Astrocyte (in vitro differentiated cells and primary cell): ENCODE measurements at regions not wholly inside any gene's neighbourhood (a gene's known extent, or its start where the extent isn't known, plus 50 kb on each side); places are given as distances from the start of the nearest gene placed in this dataset.

Source experiments
- DNase-seq: peaks from one replicate; pipeline ENCODE4 v3.0.0-alpha.2; 2010; ENCODE audit warnings: low read depth
- FAIRE-seq: peaks from 2 replicates; lab custom pipeline; 2011; peaks lifted over from hg19 to GRCh38; lab: Jason Lieb, UNC
- H2AFZ ChIP-seq: 2 replicates; pipeline ENCODE4 v1.6.0; 2012; ENCODE audit warnings: low read depth, low read length, inconsistent platforms
- H3K27ac ChIP-seq: 2 replicates; pipeline ENCODE4 v1.5.1; 2011; ENCODE audit warnings: low read depth, low read length, inconsistent platforms
- H3K27me3 ChIP-seq: 2 replicates; pipeline ENCODE4 v1.6.0; 2011; ENCODE audit warnings: low read length, inconsistent platforms; ENCODE audit not compliant: insufficient read depth
- H3K36me3 ChIP-seq: 2 replicates; pipeline ENCODE4 v1.5.1; 2011; ENCODE audit warnings: low read length, inconsistent platforms; ENCODE audit not compliant: insufficient read depth
- H3K4me1 ChIP-seq: 2 replicates; pipeline ENCODE4 v1.5.1; 2011; ENCODE audit warnings: low read length, inconsistent platforms; ENCODE audit not compliant: insufficient read depth
- H3K4me2 ChIP-seq: 2 replicates; pipeline ENCODE4 v1.6.0; 2012; ENCODE audit warnings: low read length, inconsistent platforms
- H3K4me3 ChIP-seq: 2 replicates; pipeline ENCODE4 v1.5.1; 2011; ENCODE audit warnings: low read depth, mild to moderate bottlenecking, low read length, inconsistent platforms; ENCODE audit not compliant: insufficient read depth
- H3K79me2 ChIP-seq: 2 replicates; pipeline ENCODE4 v1.6.0; 2012; ENCODE audit warnings: mild to moderate bottlenecking, low read length, inconsistent platforms; ENCODE audit not compliant: insufficient read depth
- H3K9ac ChIP-seq: 2 replicates; pipeline ENCODE4 v1.6.0; 2012; ENCODE audit warnings: mild to moderate bottlenecking, low read length, inconsistent platforms
- H3K9me3 ChIP-seq: 2 replicates; pipeline ENCODE4 v1.5.1; 2012; ENCODE audit warnings: low read depth, mild to moderate bottlenecking, low read length, inconsistent platforms; ENCODE audit not compliant: insufficient read depth
- H4K20me1 ChIP-seq: 2 replicates; pipeline ENCODE4 v1.6.0; 2012; ENCODE audit warnings: low read length, inconsistent platforms; ENCODE audit not compliant: insufficient read depth
- H3K27ac Mint-ChIP-seq: one replicate; pipeline ENCODE4 v1.8.0; 2021; ENCODE audit warnings: mild to moderate bottlenecking, mixed read lengths; ENCODE audit not compliant: unreplicated experiment
- H3K27me3 Mint-ChIP-seq: one replicate; pipeline ENCODE4 v1.8.0; 2021; ENCODE audit warnings: low read depth, mixed read lengths; ENCODE audit not compliant: unreplicated experiment
- H3K36me3 Mint-ChIP-seq: one replicate; pipeline ENCODE4 v1.8.0; 2021; ENCODE audit warnings: low read depth, mixed read lengths; ENCODE audit not compliant: unreplicated experiment
- H3K4me1 Mint-ChIP-seq: one replicate; pipeline ENCODE4 v1.8.0; 2021; ENCODE audit warnings: low read depth, mixed read lengths; ENCODE audit not compliant: unreplicated experiment
- H3K4me3 Mint-ChIP-seq: one replicate; pipeline ENCODE4 v1.8.0; 2021; ENCODE audit warnings: mild to moderate bottlenecking, moderate library complexity, mixed read lengths; ENCODE audit not compliant: unreplicated experiment
- H3K9me3 Mint-ChIP-seq: one replicate; pipeline ENCODE4 v1.8.0; 2021; ENCODE audit warnings: mild to moderate bottlenecking, mixed read lengths; ENCODE audit not compliant: unreplicated experiment
- CTCF ChIP-seq: IDR thresholded peaks from 2 replicates; pipeline ENCODE4 v1.5.1; 2011; ENCODE audit warnings: low read depth, mild to moderate bottlenecking, inconsistent platforms, low read length, moderate library complexity; ENCODE audit not compliant: insufficient read depth
- EZH2 ChIP-seq: IDR thresholded peaks from 2 replicates; pipeline ENCODE4 v1.6.1; 2012; ENCODE audit warnings: mild to moderate bottlenecking, low read length, inconsistent platforms; ENCODE audit not compliant: insufficient read depth

- DNase-seq (no peak), FAIRE-seq (no peak)
- Mint-ChIP-seq H3K4me3 (no peak overlapping the region), H3K27ac (no peak overlapping the region), H3K36me3 (no peaks in the 10 kb centered on the region), H3K4me1 (no peaks in the 10 kb centered on the region), H3K9me3 (peaks cover 6% of the 10 kb centered on the region), H3K27me3 (no peaks in the 10 kb centered on the region)
- no peaks in the 10 kb centered on the region for H3K79me2 ChIP-seq
- TF ChIP-seq CTCF = no peak
- no peak for TF ChIP-seq EZH2
- no peak overlapping the region for H2AFZ ChIP-seq
- no peak overlapping the region for H3K9ac ChIP-seq
- H3K27me3 ChIP-seq = no peaks in the 10 kb centered on the region
- H3K9me3 ChIP-seq = no peaks in the 10 kb centered on the region
- H3K4me3 ChIP-seq = no peak overlapping the region
- H3K27ac ChIP-seq = no peak overlapping the region
- no peak overlapping the region for H3K4me2 ChIP-seq
- no peaks in the 10 kb centered on the region for H4K20me1 ChIP-seq
- no peaks in the 10 kb centered on the region for H3K4me1 ChIP-seq
- H3K36me3 ChIP-seq = no peaks in the 10 kb centered on the region
These were observed 88.7 kb downstream of the NR1D2 start for GRCh38 chr3:24033818-24034217.

- Mint-ChIP-seq H3K4me3 (no peak overlapping the region), H3K27ac (no peak overlapping the region), H3K4me1 (no peaks in the 10 kb centered on the region), H3K27me3 (no peaks in the 10 kb centered on the region), H3K9me3 (peaks cover 6% of the 10 kb centered on the region), H3K36me3 (no peaks in the 10 kb centered on the region)
- H4K20me1 ChIP-seq = no peaks in the 10 kb centered on the region
- H2AFZ ChIP-seq = no peak overlapping the region
- H3K4me1 ChIP-seq = no peaks in the 10 kb centered on the region
- H3K27me3 ChIP-seq = no peaks in the 10 kb centered on the region
- DNase-seq (no peak), FAIRE-seq (no peak)
- TF ChIP-seq EZH2 (no peak), CTCF (no peak)
- H3K9me3 ChIP-seq = no peaks in the 10 kb centered on the region
- H3K27ac ChIP-seq = no peak overlapping the region
- no peak overlapping the region for H3K4me2 ChIP-seq
- no peaks in the 10 kb centered on the region for H3K36me3 ChIP-seq
- H3K4me3 ChIP-seq = no peak overlapping the region
- no peak overlapping the region for H3K9ac ChIP-seq
- H3K79me2 ChIP-seq = no peaks in the 10 kb centered on the region
These were observed 89.4 kb downstream of the NR1D2 start for GRCh38 chr3:24034464-24034863.

GRCh38 chr3:24037971-24038370 lies 92.9 kb downstream of the NR1D2 start:
- Histone ChIP-seq H3K27ac (no peak overlapping the region), H3K4me2 (no peak overlapping the region), H4K20me1 (no peaks in the 10 kb centered on the region), H3K9me3 (no peaks in the 10 kb centered on the region), H3K9ac (no peak overlapping the region), H2AFZ (no peak overlapping the region), H3K79me2 (no peaks in the 10 kb centered on the region), H3K36me3 (no peaks in the 10 kb centered on the region), H3K27me3 (no peaks in the 10 kb centered on the region), H3K4me3 (no peak overlapping the region), H3K4me1 (no peaks in the 10 kb centered on the region)
- Mint-ChIP-seq H3K27ac (no peak overlapping the region), H3K27me3 (no peaks in the 10 kb centered on the region), H3K9me3 (no peaks in the 10 kb centered on the region), H3K4me1 (no peaks in the 10 kb centered on the region), H3K4me3 (no peak overlapping the region), H3K36me3 (no peaks in the 10 kb centered on the region)
- TF ChIP-seq EZH2 = no peak
- TF ChIP-seq CTCF = no peak
- no peak for DNase-seq
- no peak for FAIRE-seq
